HG02678 (cell line): ENCODE measurements at regions not wholly inside any gene's neighbourhood (a gene's known extent, or its start where the extent isn't known, plus 50 kb on each side); places are given as distances from the start of the nearest gene placed in this dataset.

ENCODE experiments used
- ATAC-seq: cut with Tn5 transposase; IDR thresholded peaks from one replicate; pipeline ENCODE4 v1.9.1; 2021; ENCODE audit warnings: mild to moderate bottlenecking, moderate library complexity; ENCODE audit not compliant: unreplicated experiment

GRCh38 chr10:58994226-58995057 is 182.0 kb upstream of the PHYHIPL start:
- no peak for ATAC-seq

GRCh38 chr10:58995058-58995596 is 181.3 kb upstream of the PHYHIPL start:
- no peak for ATAC-seq

DNA sequence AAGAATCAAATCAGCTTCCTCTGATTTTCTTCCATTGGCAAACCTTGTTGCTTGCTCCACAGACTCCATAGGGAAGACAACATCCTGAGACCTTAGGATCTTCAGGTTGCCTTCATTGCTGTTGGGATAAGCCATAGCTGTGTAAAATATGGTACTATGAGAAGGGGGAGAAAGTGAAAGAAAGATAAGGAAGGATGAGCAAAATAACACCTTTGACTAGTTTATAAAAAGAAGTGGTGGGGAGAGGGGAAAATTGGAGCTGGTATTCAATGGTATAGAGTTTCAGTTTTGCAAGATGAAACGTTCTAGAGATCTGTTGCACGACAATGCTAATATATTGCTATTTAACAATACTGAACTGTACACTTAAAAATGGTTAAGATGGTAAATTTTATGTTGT is 180.4 kb upstream of the PHYHIPL start:
- ATAC-seq, result no peak

GRCh38 chr10:58996866-58997265 is 179.6 kb upstream of the PHYHIPL start:
- ATAC-seq, result no peak

DNA sequence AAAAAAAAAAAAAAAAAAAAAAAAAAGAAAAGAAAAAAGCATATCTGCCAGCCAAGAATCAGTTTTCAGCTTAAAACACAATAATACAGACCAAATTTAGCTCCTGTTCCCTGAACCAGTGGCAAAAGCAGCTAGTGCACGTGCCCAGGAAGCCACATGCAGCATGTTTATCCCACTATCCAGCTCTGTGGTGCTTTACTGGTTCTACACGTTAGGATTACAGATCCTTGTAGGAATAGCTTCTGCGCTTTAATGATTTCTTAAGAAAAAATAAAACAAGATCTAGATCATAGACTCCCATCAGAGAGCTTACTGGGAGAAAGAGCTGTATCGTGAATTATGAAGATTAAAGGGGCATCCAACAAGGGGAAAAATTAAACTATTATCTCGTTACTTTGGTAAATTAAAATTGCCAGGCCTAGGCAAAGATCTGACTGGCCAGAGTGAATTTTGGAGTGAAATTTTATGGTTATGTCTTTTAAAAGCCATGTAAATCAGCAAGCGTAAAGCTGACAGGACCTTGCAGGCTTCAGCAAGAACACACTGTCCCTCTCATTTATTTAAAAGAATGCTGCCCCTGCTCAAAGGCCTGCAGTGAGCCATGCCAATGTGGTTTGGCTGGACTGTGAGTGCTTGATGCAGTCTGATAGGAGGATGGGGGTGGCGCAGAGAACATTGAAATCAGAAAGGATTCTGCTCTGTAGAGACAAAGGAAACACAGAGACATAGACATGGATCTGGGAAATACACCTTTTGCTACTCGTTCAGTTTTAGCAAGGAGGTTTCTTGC is 177.3 kb upstream of the PHYHIPL start:
- ATAC-seq, result no peak

DNA sequence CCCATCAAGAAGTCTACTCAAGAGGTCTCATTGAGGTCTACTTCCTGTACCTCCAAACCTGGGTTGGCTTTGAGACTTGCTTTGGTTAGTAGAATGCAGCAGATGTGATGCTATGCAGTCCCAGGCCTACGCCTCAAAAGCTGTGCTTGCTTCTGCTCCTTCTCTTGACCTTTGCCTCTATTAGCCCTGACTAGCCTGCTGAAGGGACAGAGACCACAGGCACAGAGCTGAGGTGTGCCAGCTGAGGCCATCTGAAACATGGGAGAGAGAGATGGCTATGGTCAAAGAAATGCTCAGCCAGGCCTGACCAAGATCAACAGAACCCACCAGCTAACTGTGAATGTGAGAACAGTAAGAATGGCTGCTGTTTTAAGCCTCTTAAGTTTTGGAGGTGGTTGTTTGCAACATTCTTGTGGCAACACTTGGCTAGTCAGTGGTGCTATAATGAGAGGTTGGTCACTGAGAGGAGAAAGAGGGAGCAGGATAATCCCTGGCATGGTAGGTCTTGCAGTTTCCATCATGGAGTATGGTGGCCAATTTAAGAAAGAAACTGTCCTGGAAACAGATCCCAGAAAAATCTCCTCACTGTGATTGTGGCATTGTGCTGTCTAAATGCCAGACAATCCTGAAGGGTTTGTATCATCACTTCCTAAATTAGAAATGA is 176.1 kb upstream of the PHYHIPL start:
- ATAC-seq, result no peak

GRCh38 chr10:59002011-59002410 is 174.4 kb upstream of the PHYHIPL start:
- ATAC-seq, result no peak

DNA sequence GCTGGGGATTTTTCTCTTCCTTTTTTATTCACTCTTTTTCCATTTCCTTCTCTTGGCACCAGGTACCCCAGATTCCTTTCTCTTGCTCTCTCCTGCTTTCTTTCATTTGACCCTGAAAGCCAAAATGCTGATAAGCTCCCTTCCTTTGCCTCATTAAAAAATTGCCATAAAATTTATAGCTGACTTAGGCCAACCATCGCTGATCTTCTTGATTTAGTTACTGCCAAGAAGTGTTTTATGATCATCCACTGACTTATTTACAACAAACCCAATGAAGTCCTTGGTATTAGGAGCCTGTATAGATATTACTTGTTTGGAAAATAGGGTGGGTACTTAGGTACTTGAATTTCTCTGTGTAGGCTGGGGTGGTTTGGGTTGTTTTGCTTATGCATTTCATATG is 173.2 kb upstream of the PHYHIPL start:
- no peak for ATAC-seq

- no peak for ATAC-seq
Observed at GRCh38 chr10:59004392-59004791, 172.1 kb upstream of the PHYHIPL start.

DNA sequence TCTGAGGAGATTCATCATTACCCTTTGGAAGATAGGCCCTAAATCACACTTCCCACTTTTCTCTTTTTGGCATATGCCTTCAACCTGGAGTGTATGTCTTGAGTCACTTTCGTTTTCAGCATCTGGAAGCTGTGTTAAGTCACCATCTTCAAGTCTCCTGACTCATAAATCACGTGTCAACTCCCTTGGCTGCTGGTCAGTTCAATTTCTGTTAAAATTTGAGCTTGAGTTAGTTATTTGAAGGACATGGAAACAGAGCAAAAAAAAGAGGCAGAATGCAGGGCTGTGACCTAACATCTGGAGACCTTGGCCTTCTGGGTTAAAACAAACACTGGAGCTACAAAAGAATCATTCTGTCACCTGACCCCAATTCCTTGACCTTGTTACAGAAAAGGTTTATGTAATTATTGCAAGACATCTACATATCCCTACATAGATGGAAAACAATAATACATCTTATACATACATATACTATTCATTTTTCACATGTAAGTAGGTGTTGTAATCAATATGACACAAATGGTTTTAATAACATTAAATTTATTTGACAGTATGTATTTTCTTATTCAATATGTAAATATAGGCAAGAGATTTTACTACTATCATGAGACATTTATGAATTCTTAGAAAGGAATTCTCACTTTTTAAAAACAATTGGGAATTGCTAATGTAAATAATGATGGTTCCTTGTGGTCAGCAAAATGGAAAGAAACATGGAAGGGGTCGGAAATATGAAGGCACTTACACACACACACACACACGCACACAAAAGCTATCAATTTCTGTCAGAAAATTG is 169.7 kb upstream of the PHYHIPL start:
- no peak for ATAC-seq

- no peak for ATAC-seq
Observed at GRCh38 chr10:59007307-59008025, 169.0 kb upstream of the PHYHIPL start.

- no peak for ATAC-seq
Observed at GRCh38 chr10:59008452-59008851, 168.0 kb upstream of the PHYHIPL start.

GRCh38 chr10:59011972-59012632 is 164.3 kb upstream of the PHYHIPL start:
- no peak for ATAC-seq

DNA sequence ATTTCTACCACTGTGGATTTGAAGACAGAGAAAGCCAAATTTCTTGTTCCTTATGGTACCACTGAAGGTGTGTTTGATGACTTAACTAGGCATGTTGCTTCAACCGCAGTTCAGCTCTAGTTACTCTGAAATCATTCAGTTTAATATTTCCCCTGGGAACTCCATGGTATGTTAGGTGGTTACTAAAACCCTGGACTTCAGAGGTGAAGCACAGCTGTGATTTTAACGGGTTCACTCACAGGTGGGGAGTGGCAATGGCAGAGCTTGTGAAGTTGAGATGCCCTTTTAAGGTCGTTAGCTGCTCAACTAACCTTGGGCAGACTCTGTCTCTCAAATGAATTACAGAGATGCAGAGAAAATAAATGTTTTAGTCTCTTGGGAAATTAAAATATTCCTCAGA is 163.6 kb upstream of the PHYHIPL start:
- ATAC-seq, result no peak

GRCh38 chr10:59016043-59016442 is 160.4 kb upstream of the PHYHIPL start:
- ATAC-seq, result no peak

DNA sequence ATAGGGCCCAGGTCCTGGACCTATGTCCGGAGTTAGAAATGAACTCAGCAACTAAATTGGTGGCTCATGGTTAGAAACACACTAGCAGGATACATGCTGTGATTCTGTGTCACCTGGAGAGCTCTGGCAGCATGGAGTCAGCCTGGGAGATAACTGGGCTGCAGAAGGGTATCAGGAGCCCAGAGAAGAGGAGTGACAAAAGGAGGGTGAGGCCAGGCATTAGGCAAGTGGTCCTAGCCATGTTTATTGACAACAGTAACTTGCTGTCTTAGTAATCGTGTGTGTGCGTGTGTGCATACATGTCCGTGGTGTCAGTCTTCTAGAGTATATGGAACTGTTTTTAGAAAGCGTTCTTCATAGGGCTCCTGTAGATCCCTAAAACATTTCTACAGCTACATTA is 157.5 kb upstream of the PHYHIPL start:
- no peak for ATAC-seq

DNA sequence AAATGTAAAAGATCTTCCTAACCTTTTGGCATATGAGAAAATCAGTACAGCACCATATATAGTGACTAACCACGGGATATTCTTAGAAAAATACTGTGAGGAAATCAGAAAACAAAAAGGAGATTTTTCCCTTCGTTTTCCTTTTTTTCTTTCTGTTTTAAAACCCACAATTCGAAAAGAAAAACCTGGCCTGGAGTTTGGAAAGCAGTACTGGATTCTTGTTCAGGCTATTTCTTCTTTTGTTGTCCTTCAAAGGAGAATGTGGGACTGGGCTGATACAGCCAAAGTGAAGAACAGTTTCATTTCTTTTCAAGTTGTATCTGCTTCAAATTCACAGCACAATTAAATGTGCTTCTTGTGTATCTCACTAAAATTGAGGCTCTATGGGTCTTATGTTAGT is 156.8 kb upstream of the PHYHIPL start:
- no peak for ATAC-seq

DNA sequence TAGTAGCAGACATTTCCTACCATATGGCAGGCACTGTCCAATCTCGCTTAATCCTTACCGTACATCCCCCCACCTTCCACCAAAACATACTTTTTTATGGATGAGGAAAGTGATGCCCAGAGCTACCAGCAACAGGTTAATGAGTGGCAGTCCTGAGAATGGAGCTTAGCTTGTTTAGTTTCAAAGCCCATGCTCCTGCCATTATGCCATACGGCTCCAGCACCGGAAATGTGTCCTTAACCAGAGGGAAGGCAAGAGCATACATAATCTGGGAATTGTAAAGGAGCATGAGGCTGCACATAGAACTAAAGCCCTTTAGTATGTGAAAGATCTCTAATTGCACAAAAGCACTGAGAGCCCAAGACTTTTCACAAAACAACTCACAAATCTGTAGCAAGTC is 155.9 kb upstream of the PHYHIPL start:
- no peak for ATAC-seq

GRCh38 chr10:59025981-59026765 is 150.3 kb upstream of the PHYHIPL start:
- ATAC-seq, result no peak
